Panc1 (cell line): ENCODE measurements at regions not wholly inside any gene's neighbourhood (a gene's known extent, or its start where the extent isn't known, plus 50 kb on each side); places are given as distances from the start of the nearest gene placed in this dataset.

Experiments
- CTCF ChIP-seq: fragments of 450-650 bp; IDR thresholded peaks from 2 replicates; pipeline ENCODE4 v1.5.1; 2017; ENCODE audit warnings: mild to moderate bottlenecking
- POLR2AphosphoS5 ChIP-seq: IDR thresholded peaks from 2 replicates; pipeline ENCODE4 v1.6.1; 2012; ENCODE audit warnings: mild to moderate bottlenecking, low read depth, low read length, moderate library complexity
- REST ChIP-seq, 2 experiments: IDR thresholded peaks; 2 replicates each; pipeline ENCODE4 v1.6.1; 2011 to 2012; ENCODE audit warnings: low read depth in 2 of 2, control low read depth in 1 of 2, low read length in 1 of 2, mild to moderate bottlenecking in 1 of 2, moderate library complexity in 1 of 2; ENCODE audit not compliant: insufficient read depth in 1 of 2
- SIN3A ChIP-seq: IDR thresholded peaks from 2 replicates; pipeline ENCODE4 v1.6.1; 2012; ENCODE audit warnings: low read depth, mild to moderate bottlenecking, low read length, moderate library complexity, borderline replicate concordance; ENCODE audit not compliant: insufficient read depth
- TCF7L2 ChIP-seq: IDR thresholded peaks from 2 replicates; pipeline ENCODE4 v1.6.1; 2011; ENCODE audit warnings: mild to moderate bottlenecking, low read depth, low read length, inconsistent platforms

- TF ChIP-seq CTCF (no peak), TCF7L2 (no peak), POLR2AphosphoS5 (no peak), REST (IDR thresholded peaks at IDR 0.05; ENCODE audit: insufficient read depth in 1 of 2, low read depth in 2 of 2, low read length in 1 of 2) (no peak), SIN3A (no peak)
Measured at GRCh38 chr4:138300616-138301015, 58.5 kb upstream of the SLC7A11 start.
